ENCODE measurements at regions not wholly inside any gene's neighbourhood (a gene's known extent, or its start where the extent isn't known, plus 50 kb on each side); places are given as distances from the start of the nearest gene placed in this dataset.

DNA sequence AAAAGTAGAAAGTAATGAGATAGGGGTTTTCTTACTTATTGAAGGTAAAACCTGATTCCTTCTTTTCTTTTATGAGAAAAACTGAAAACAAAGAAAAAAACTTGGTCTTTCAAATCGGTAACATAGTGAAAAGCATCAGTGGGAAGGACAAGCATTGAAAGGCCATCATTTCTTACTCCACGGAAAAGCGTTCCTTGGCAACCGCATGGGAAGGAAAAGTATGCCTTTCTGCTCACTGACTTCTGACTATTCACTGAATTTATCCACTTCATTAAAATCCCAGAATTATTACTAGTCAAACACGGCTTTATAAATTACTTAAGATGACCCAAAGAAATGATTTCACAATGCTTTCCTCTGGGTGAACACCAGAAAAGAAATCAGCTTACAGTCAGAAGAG, 646.7 kb downstream of the TLL1 start:
- DNase-seq (ENCODE audit: low read depth, low spot score) (no peak), ATAC-seq (no peak)
- Histone ChIP-seq H3K4me3 (replicated peaks in 1 of 2; ENCODE audit: low read depth in 1 of 2, low read length in 2 of 2) (no peak overlapping the region), H3K4me2 (ENCODE audit: low read length) (no peak overlapping the region), H3K27ac (ENCODE audit: low read depth, low read length) (no peak overlapping the region), H3K4me1 (ENCODE audit: control insufficient read depth in 1 of 2, insufficient read depth in 2 of 2, low read length in 2 of 2) (no peaks in the 10 kb centered on the region), H3K27me3 (ENCODE audit: insufficient read depth, low read length) (no peaks in the 10 kb centered on the region), H3K79me2 (ENCODE audit: insufficient read depth, low read length) (no peaks in the 10 kb centered on the region), H3K9me3 (ENCODE audit: control insufficient read depth in 1 of 2, insufficient read depth in 1 of 2, low read depth in 1 of 2, low read length in 2 of 2) (no peaks in the 10 kb centered on the region), H3K9ac (ENCODE audit: low read length) (no peak overlapping the region), H3K36me3 (ENCODE audit: control insufficient read depth in 1 of 2, insufficient read depth in 2 of 2, low read length in 2 of 2) (no peaks in the 10 kb centered on the region), H2AFZ (ENCODE audit: low read depth, low read length, poor library complexity, severe bottlenecking) (no peak overlapping the region), H3K9me2 (ENCODE audit: insufficient read depth) (no peaks in the 10 kb centered on the region), H4K20me1 (ENCODE audit: insufficient read depth) (no peaks in the 10 kb centered on the region)
- BruUV-seq (replicated peaks): no TSS peak
- intact Hi-C loops (cut with micrococcal nuclease): no loop called here
- ChIA-PET POLR2A (no interaction called here), RAD21 (ENCODE audit: low non-redundant PET in 1 of 2, low total read pairs in 2 of 2, uncharacterized antibody in 2 of 2, unreplicated experiment in 2 of 2) (no interaction called here), CTCF (no interaction called here)
- no peak for TF ChIP-seq ZFX (IDR thresholded peaks at IDR 0.05)
- no peak for TF ChIP-seq CEBPB (IDR thresholded peaks at IDR 0.05; ENCODE audit: low read depth)
- TF ChIP-seq, protein P1, sequence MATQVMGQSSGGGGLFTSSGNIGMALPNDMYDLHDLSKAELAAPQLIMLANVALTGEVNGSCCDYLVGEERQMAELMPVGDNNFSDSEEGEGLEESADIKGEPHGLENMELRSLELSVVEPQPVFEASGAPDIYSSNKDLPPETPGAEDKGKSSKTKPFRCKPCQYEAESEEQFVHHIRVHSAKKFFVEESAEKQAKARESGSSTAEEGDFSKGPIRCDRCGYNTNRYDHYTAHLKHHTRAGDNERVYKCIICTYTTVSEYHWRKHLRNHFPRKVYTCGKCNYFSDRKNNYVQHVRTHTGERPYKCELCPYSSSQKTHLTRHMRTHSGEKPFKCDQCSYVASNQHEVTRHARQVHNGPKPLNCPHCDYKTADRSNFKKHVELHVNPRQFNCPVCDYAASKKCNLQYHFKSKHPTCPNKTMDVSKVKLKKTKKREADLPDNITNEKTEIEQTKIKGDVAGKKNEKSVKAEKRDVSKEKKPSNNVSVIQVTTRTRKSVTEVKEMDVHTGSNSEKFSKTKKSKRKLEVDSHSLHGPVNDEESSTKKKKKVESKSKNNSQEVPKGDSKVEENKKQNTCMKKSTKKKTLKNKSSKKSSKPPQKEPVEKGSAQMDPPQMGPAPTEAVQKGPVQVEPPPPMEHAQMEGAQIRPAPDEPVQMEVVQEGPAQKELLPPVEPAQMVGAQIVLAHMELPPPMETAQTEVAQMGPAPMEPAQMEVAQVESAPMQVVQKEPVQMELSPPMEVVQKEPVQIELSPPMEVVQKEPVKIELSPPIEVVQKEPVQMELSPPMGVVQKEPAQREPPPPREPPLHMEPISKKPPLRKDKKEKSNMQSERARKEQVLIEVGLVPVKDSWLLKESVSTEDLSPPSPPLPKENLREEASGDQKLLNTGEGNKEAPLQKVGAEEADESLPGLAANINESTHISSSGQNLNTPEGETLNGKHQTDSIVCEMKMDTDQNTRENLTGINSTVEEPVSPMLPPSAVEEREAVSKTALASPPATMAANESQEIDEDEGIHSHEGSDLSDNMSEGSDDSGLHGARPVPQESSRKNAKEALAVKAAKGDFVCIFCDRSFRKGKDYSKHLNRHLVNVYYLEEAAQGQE (IDR thresholded peaks at IDR 0.05; ENCODE audit: low read depth): no peak
- no peak for TF ChIP-seq CBX3 (IDR thresholded peaks at IDR 0.05; ENCODE audit: low read depth)
- TF ChIP-seq RAD21 (IDR thresholded peaks at IDR 0.05; ENCODE audit: low read depth): no peak
- TF ChIP-seq, protein P2, sequence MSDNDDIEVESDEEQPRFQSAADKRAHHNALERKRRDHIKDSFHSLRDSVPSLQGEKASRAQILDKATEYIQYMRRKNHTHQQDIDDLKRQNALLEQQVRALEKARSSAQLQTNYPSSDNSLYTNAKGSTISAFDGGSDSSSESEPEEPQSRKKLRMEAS (IDR thresholded peaks at IDR 0.05): no peak
- TF ChIP-seq JUND (IDR thresholded peaks at IDR 0.05): no peak
- TF ChIP-seq TCF7L2 (IDR thresholded peaks at IDR 0.05; ENCODE audit: borderline replicate concordance, extremely low read depth, insufficient read depth, insufficient read length): no peak
- no peak for TF ChIP-seq EZH2phosphoT487 (IDR thresholded peaks at IDR 0.05; ENCODE audit: borderline replicate concordance)
- TF ChIP-seq SIN3A (IDR thresholded peaks at IDR 0.05; ENCODE audit: low read depth): no peak
- TF ChIP-seq POLR2AphosphoS5 (IDR thresholded peaks at IDR 0.05; ENCODE audit: low read depth, low read length): no peak
- TF ChIP-seq EGR1 (IDR thresholded peaks at IDR 0.05; ENCODE audit: low read depth): no peak
- no peak for TF ChIP-seq YY1 (IDR thresholded peaks at IDR 0.05; ENCODE audit: extremely low read depth, insufficient replicate concordance, low read depth, low read length)
- TF ChIP-seq ZNF274 (IDR thresholded peaks at IDR 0.05; ENCODE audit: low read depth, low read length): no peak

Data from HCT116 (cell line).